ENCODE measurements at regions not wholly inside any gene's neighbourhood (a gene's known extent, or its start where the extent isn't known, plus 50 kb on each side); places are given as distances from the start of the nearest gene placed in this dataset.

DNA sequence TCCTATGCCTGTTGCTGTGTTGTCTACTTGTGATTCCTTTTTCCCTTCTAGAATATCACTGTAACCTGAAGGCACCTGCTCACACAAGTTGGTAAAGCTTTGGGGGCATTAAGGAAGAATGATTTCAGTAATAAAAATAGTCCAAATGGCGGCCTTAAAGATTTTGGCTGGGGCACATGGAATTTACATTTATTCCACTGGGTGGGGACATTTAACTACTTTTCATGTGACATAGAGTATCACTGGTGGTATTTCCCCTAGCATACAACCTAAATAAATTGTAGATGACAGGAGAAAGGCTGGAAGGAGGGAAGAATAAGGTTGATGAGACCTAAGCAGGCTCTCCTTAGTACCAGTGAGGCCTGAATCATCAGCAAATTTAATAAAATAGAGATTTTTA is 121.8 kb upstream of the EDA2R start:
- TF ChIP-seq, protein P1, sequence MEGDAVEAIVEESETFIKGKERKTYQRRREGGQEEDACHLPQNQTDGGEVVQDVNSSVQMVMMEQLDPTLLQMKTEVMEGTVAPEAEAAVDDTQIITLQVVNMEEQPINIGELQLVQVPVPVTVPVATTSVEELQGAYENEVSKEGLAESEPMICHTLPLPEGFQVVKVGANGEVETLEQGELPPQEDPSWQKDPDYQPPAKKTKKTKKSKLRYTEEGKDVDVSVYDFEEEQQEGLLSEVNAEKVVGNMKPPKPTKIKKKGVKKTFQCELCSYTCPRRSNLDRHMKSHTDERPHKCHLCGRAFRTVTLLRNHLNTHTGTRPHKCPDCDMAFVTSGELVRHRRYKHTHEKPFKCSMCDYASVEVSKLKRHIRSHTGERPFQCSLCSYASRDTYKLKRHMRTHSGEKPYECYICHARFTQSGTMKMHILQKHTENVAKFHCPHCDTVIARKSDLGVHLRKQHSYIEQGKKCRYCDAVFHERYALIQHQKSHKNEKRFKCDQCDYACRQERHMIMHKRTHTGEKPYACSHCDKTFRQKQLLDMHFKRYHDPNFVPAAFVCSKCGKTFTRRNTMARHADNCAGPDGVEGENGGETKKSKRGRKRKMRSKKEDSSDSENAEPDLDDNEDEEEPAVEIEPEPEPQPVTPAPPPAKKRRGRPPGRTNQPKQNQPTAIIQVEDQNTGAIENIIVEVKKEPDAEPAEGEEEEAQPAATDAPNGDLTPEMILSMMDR (IDR thresholded peaks at IDR 0.05), result peak in 3 of 6 experiments; percentile 22 to 32 (median 32)
- TF ChIP-seq POLR2A (IDR thresholded peaks at IDR 0.05), result no peak
